Lung (tissue), 11 donors: ENCODE measurements at regions not wholly inside any gene's neighbourhood (a gene's known extent, or its start where the extent isn't known, plus 50 kb on each side); places are given as distances from the start of the nearest gene placed in this dataset.

Source experiments
- ATAC-seq: fragments of 200-7000 bp; cut with Tn5 transposase; one replicate; pipeline ENCODE4 v1.9.1; 2020; ENCODE audit warnings: moderate number of reproducible peaks; ENCODE audit not compliant: insufficient read depth, low FRiP score
- DNase-seq, 3 donors: peaks; one replicate each; pipeline ENCODE4 v3.0.0-alpha.2; 2013 to 2017
- H3K27ac ChIP-seq, 2 donors: one replicate each; pipeline ENCODE4 v1.5.1; 2013; ENCODE audit warnings: mild to moderate bottlenecking in 2 of 2, moderate library complexity in 2 of 2, control low read depth in 1 of 2, inconsistent platforms in 1 of 2, low read depth in 1 of 2, low read length in 1 of 2
- H3K27me3 ChIP-seq, 3 donors: one replicate each; pipeline ENCODE4 v1.5.1; 2013; ENCODE audit warnings: low read length in 2 of 3; ENCODE audit not compliant: control insufficient read depth in 3 of 3, insufficient read depth in 3 of 3
- H3K36me3 ChIP-seq, 4 donors: one replicate each; pipeline ENCODE4 v1.5.1; 2013; ENCODE audit warnings: low read length in 4 of 4, mild to moderate bottlenecking in 1 of 4, moderate library complexity in 1 of 4; ENCODE audit not compliant: control insufficient read depth in 4 of 4, insufficient read depth in 4 of 4
- H3K4me1 ChIP-seq, 5 donors: one replicate each; pipeline ENCODE4 v1.5.1; 2013; ENCODE audit warnings: low read length in 5 of 5, mild to moderate bottlenecking in 2 of 5, moderate library complexity in 1 of 5; ENCODE audit not compliant: control insufficient read depth in 5 of 5, insufficient read depth in 5 of 5
- H3K4me3 ChIP-seq: one replicate; pipeline ENCODE4 v1.5.1; 2013; ENCODE audit warnings: mild to moderate bottlenecking, control low read depth, moderate library complexity
- H3K9ac ChIP-seq, 2 donors: one replicate each; pipeline ENCODE4 v1.5.1; 2013; ENCODE audit warnings: low read length in 2 of 2, control low read depth in 1 of 2; ENCODE audit not compliant: insufficient read depth in 1 of 2
- H3K9me3 ChIP-seq, 4 donors: one replicate each; pipeline ENCODE4 v1.5.1; 2013; ENCODE audit warnings: low read length in 3 of 4, mild to moderate bottlenecking in 1 of 4, moderate library complexity in 1 of 4; ENCODE audit not compliant: control insufficient read depth in 4 of 4, insufficient read depth in 3 of 4
- CTCF ChIP-seq: IDR thresholded peaks from 2 replicates; pipeline ENCODE4 v1.5.1; 2012; ENCODE audit warnings: mild to moderate bottlenecking; ENCODE audit errors: control extremely low read depth, extremely low read depth
- WGBS, 2 donors: extraction: QIAGEN DNeasy Blood & Tissue Kit; methylation state at CpG; one replicate each; pipeline ENCODE4 v1.1.7; 2013; 5-methylcytosine and 5-hydroxymethylcytosine counted together
- donor health status: control.
- donor health status: control.
- donor health status: Bipolar disorder and iron deficiency.
- donor health status: healthy.
- donor health status: DM: yes; HTN: yes; CAD: no.

- Histone ChIP-seq H3K9me3 (peaks cover 0 to 6% (median 0%) of the 10 kb centered on the region in 4 donors), H3K4me3 (no peak overlapping the region), H3K27ac (no peak overlapping the region), H3K9ac (no peak overlapping the region), H3K27me3 (no peaks in the 10 kb centered on the region), H3K36me3 (no peaks in the 10 kb centered on the region), H3K4me1 (no peaks in the 10 kb centered on the region)
- 93 to 95% methylated on average over 36 of the region's 36 CpGs for WGBS, 2 donors
- DNase-seq (no peak), ATAC-seq (no peak)
- no peak for TF ChIP-seq CTCF
Measured at GRCh38 chr3:180828001-180828720, 84.3 kb upstream of the FXR1 start.

GRCh38 chr3:180828723-180829408 is 83.6 kb upstream of the FXR1 start:
- no peak overlapping the region for H3K4me3 ChIP-seq
- H3K36me3 ChIP-seq = no peaks in the 10 kb centered on the region
- no peaks in the 10 kb centered on the region for H3K27me3 ChIP-seq
- no peak overlapping the region for H3K9ac ChIP-seq
- no peak overlapping the region for H3K27ac ChIP-seq
- no peaks in the 10 kb centered on the region for H3K4me1 ChIP-seq
- WGBS, 2 donors = 94 to 96% methylated on average over 43 of the region's 43 CpGs
- no peak for DNase-seq
- no peak for ATAC-seq
- TF ChIP-seq CTCF = no peak
- peaks cover 0 to 6% (median 0%) of the 10 kb centered on the region in 4 donors for H3K9me3 ChIP-seq

DNA sequence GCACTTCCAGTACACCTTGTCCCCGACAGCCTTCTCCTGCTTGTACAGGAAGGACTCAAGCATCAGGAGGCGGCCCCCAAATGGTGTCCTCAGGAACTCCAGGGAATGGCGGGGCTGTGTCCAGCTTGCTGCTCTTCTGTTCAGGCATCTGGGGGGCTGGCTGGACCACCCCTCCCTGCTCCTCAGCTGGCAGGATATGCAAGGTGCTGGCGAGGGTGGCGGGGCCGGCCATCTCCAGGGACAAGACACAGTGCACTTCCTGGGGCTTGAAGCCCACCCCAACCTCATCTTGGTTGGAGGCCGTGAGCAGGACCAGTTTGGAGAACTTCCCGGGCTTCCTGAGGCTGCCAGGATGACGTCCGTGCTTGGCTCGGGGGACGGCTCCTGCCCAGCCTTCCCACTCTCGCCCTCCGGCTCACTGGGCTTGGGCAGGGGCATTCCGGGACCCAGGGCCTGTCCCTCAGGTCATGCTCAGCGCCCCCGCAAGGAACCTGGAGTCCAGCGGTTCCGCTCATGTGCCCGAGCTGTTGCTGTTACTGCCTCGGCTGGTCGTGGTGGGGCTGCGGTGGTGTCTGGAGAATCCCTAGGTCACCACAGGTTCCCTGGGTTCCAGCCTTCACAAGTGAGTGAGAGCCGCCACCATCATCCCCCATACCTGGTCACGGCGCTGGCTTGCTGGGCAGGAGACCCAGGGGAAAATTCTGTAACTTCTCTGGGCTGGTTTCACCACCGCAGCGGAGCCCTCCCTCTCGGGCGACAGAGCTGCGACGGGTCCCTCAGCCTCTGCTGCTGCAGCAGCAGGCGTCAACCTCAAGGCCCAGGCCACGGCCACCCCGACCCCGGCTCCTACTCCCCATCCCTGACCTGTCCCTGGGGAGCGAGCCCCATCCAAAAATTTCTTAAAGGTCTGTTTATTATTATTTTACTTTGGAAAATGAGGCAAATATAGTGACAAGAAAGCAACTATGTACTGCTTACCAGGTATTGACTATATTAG is 82.8 kb upstream of the FXR1 start:
- H3K4me1 ChIP-seq = no peaks in the 10 kb centered on the region
- H3K9me3 ChIP-seq = peaks cover 0 to 6% (median 0%) of the 10 kb centered on the region in 4 donors
- 88 to 90% methylated on average over 36 to 37 of the region's 37 CpGs for WGBS, 2 donors
- H3K4me3 ChIP-seq = no peak overlapping the region
- H3K36me3 ChIP-seq = no peaks in the 10 kb centered on the region
- H3K27ac ChIP-seq = no peak overlapping the region
- ATAC-seq = no peak
- no peak overlapping the region for H3K9ac ChIP-seq
- no peaks in the 10 kb centered on the region for H3K27me3 ChIP-seq
- no peak for TF ChIP-seq CTCF
- no peak for DNase-seq
